HG03175 (cell line): ENCODE measurements at regions not wholly inside any gene's neighbourhood (a gene's known extent, or its start where the extent isn't known, plus 50 kb on each side); places are given as distances from the start of the nearest gene placed in this dataset.
A peak's percentile ranks its signal among the peaks of the same experiment; 100 is the strongest.

Experiments used
- ATAC-seq: cut with Tn5 transposase; IDR thresholded peaks from one replicate; pipeline ENCODE4 v1.9.1; 2021; ENCODE audit warnings: mild to moderate bottlenecking, moderate library complexity; ENCODE audit not compliant: unreplicated experiment

GRCh38 chr17:77454242-77455095, 313.7 kb downstream of the SEC14L1 start:
- ATAC-seq, result no peak

DNA sequence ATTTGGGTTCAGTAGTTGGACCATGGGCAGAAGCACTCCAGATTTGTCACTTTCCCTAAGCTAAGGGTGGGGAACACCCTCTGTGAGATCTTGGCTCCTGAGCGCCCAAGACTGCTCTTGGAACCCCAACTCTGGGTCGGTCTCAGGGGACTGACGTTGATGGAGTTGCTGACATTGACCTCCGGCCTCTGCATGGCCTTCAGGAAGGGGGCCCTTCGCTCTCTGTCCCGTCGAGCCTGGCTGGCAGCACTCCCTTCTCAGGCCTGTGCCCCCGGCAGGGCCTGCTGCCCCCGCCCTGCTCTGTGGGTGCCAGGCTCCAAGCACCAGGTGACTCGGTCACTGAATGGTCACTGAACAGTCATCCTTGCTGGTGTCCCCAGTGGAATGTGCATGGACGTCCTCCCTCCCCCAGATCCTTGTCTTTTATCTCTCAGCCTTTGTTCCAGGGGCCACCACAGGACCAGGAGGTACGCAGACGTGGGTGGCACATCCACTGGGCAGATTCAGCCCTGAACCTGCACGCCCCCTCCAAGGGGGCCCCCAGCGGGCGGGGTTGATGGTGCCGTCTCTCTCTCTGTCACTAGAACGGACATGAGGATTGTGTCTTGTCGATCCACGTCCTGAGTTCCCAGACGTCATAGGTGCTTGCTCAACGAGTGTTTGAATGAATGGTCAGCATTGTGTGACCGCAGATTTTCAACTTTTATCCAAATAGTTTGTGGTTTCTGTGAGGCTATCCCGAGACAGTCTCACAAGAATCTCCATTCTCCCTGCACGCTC, 314.5 kb downstream of the SEC14L1 start:
- no peak for ATAC-seq

DNA sequence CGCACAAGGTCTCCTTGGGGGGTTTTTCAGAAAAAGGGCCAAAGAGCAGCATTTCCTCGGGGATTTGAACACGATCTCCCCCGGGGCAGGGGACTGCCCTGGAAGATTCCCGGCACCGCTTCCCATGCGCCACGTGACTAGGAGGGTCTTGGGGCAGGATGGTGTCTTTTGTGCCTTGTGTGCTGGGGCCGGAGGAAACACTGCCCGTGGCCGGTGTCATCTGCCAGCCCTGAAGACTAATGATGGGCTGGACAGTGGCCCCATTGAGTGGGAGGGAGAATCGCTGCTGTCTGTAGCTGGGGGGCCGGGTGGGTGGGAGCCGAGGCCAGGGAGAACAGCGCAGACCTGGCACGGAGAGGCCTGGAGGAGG, 315.1 kb downstream of the SEC14L1 start:
- no peak for ATAC-seq

DNA sequence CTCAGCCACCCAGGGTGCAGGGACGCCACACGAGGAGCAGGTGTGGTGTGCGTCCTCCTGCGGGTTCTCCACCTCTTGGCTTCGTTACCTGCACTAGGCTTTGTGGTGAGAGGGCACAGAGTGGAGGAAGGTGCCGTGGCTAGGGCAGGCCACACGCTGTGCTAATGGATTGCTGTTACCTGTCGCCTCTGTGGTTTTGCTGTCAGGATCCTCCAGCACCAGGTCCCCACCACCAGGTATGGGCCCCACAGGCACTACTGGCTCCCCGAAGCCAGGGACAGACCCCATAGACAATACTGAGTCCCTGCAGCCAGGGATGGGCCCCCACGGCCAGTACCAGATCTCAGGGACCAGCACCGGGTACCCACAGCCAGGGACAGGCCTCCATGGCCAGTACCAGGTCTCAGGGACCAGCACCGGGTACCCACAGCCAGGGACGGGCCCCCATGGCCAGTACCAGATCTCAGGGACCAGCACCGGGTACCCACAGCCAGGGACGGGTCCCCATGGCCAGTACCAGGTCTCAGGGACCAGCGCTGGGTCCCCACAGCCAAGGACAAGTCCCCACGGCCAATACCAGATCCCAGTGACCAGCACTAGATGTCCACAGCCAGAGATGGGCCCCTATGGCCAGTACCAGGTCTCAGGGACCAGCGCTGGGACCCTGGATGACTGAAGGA, 315.6 kb downstream of the SEC14L1 start:
- ATAC-seq, result no peak

GRCh38 chr17:77456951-77457548, 316.3 kb downstream of the SEC14L1 start:
- no peak for ATAC-seq

DNA sequence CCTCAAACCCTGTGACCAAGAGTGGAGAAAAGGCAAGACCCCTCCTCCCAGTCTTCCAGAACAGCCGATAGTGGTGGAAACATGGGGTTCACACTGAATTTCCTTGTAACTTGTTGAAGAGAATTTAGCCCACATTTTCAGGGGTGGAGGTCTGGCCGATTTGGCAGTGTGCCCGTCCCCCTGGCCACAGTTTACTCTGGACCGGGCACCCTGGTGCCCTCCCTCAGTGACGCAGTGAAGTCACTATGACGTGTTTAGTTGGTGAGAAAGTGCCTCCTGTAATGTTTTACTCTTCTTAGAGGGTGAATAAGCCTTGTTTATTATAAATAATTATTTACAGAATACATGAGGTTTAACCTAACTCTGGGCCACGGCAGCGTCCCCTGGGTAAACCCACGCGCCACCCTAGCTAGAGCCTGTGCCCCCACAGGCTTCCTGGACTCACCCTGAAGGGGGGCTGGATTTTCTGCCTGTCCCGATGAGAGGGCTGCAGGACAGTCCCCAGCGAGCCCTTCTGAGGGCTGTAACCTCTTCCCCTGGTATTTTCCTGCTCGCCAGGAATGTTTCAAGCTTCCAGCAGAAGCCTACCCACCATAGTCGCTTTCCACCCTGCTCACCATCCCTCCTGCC, 316.9 kb downstream of the SEC14L1 start:
- ATAC-seq, result no peak

DNA sequence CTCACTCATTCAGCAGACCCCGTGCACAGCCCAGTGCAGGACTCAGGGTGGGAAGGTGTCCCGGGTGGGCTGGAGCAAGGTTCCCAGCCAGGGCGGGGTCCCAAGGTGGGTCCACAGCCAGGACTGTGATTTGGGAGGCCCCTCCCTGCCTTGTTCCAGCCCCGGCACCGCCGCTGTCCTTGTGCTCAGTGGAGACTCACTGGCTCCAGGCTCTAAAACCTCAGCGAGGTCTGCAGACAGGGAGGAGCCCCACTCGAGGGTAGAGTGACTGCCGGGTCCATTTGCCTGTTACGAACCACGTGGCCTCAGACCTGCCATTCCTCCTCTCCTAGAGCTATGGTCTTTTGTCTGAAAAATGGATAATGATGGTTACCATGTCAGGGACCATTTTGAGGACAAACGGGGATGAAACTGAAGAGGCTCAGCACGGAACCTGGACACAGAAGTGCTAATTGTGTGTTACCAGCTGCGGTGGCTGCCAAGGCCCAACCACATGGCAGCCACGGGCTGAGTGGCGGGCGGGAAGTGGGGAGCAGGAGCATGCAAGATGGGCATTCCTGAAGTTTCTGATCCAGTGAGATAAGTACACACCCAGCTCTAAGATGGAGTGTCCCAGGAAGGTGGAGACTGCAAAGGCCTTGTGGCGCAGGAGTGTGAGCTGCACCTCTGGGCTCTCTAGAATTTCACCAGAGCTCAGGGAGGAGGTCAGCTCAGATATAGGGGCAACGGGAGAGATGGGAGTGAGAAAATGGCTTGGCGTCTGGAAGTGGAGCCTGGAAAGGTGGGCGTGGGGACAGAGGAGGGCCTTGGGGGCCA, 317.6 kb downstream of the SEC14L1 start:
- no peak for ATAC-seq

- ATAC-seq, result no peak
Observed at GRCh38 chr17:77459018-77459755, 318.4 kb downstream of the SEC14L1 start.

DNA sequence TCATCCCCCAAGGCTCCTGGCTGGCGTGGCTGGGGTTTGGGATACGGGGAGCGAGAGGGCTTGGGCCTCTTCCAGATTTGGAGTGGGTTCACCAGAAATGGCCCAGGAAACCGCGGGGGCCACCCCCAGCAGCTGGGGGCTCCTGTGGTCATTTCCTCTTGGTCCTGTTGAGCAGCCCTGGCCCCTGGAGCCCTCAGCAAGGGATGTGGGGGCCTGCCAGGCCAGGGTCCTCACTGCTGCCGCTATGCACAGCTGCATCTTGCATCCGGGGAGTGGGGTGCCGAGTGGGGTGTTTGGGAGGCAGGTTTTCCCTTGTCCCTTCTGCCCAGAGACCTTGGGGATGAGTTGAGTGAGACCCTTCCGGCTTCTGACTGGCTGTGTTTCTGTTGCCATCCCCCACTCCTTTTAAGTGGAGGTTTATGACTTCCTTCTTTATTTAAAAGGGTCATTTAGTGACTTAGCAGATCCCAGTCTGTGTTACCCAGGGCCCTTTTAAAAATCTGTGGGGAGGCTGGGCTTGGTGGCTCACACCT, 319.8 kb downstream of the SEC14L1 start:
- no peak for ATAC-seq

- no peak for ATAC-seq
Observed at GRCh38 chr17:77461277-77462057, 320.7 kb downstream of the SEC14L1 start.

DNA sequence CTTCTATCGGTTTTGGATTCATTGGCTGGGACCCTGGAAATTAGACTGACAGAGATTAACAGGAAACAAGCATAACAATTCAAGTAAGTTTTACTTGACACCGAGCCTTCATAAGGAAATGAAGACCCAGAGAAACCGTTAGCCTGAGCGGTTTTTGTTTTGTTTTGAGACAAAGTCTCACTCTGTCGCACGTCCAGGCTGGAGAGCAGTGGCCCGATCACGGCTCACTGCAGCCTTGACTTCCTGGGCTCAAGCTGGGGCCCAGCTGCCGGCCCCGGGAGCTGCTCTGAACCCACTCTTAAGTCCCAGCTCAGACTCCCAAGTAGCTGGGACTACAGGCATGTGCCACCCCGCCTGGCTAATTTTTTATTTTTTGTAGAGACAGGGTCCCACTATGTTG, 321.3 kb downstream of the SEC14L1 start:
- ATAC-seq, result peak; percentile 30

- no peak for ATAC-seq
Observed at GRCh38 chr17:77462553-77463497, 322.1 kb downstream of the SEC14L1 start.

DNA sequence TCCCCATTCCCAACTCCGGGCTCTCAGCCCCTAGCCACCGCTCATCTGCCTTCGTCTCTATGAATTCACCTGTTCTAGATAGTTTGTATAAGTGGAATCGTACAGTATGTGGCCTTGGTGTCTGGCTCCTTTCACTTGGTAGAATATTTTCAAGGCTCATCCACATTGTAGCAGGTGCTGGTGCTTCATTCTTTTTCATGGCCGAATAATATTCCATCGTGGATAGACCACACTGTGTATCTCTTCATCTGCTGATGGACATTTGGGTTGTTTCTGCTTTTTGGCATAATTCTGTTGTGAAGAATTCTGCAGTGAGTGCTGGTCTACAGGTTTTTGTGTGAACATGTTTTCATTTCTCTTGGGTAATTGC, 324.2 kb downstream of the SEC14L1 start:
- no peak for ATAC-seq

- peak; percentile 54 for ATAC-seq
Observed at GRCh38 chr17:77465358-77466041, 324.7 kb downstream of the SEC14L1 start.

DNA sequence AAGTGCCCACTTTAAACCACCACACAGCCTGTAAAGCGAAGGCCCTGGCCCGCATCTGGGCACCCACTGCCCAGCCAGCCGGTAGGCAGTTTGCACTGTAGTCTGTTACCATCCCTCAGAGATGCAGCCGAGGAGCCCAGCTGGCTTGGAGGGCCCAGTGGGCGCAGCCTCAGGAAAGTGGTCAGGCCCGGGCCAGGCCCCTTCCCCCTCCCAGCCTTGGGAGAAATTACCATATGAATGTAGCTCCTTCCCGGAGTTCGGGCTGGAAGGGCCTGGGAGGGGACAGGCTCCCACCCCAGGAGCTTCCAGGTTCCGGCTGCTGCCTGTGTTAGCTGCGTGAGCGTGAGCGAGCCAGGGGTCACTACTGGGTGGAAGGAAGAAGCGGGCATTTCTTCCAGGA, 325.4 kb downstream of the SEC14L1 start:
- ATAC-seq, result no peak

GRCh38 chr17:77466596-77467223, 325.9 kb downstream of the SEC14L1 start:
- ATAC-seq, result no peak
